Liver (tissue), 7 donors: ENCODE measurements at regions not wholly inside any gene's neighbourhood (a gene's known extent, or its start where the extent isn't known, plus 50 kb on each side); places are given as distances from the start of the nearest gene placed in this dataset.

Experiments used
- DNase-seq: peaks from one replicate; pipeline ENCODE4 v3.0.0-alpha.2; 2017; ENCODE audit warnings: low spot score
- H3K27ac ChIP-seq, 2 donors: one replicate each; pipeline ENCODE4 v1.7.0; 2013; ENCODE audit warnings: inconsistent platforms in 2 of 2, low read length in 2 of 2, control low read depth in 1 of 2, low read depth in 1 of 2, mild to moderate bottlenecking in 1 of 2
- H3K27me3 ChIP-seq, 4 donors: one replicate each; pipeline versions ENCODE4 v1.6.1 to v1.7.0; 2013; ENCODE audit warnings: low read length in 3 of 4, inconsistent platforms in 1 of 4, mild to moderate bottlenecking in 1 of 4, moderate library complexity in 1 of 4; ENCODE audit not compliant: control insufficient read depth in 4 of 4, insufficient read depth in 4 of 4
- H3K36me3 ChIP-seq, 4 donors: one replicate each; pipeline versions ENCODE4 v1.6.1 to v1.7.0; 2013; ENCODE audit warnings: low read length in 3 of 4, mild to moderate bottlenecking in 3 of 4, low read depth in 1 of 4, moderate library complexity in 1 of 4; ENCODE audit not compliant: control insufficient read depth in 4 of 4, insufficient read depth in 3 of 4
- H3K4me1 ChIP-seq, 4 donors: one replicate each; pipeline versions ENCODE4 v1.6.1 to v1.7.0; 2013; ENCODE audit warnings: low read length in 3 of 4, mild to moderate bottlenecking in 3 of 4, moderate library complexity in 1 of 4; ENCODE audit not compliant: control insufficient read depth in 4 of 4, insufficient read depth in 4 of 4
- H3K4me3 ChIP-seq, 3 donors: one replicate each; pipeline versions ENCODE4 v1.6.1 to v1.7.0; 2013; ENCODE audit warnings: low read length in 3 of 3, control low read depth in 1 of 3, low read depth in 1 of 3, mild to moderate bottlenecking in 1 of 3
- H3K9ac ChIP-seq, 2 donors: one replicate each; pipeline ENCODE4 v1.7.0; 2013; ENCODE audit warnings: low read length in 2 of 2, mild to moderate bottlenecking in 2 of 2, moderate library complexity in 2 of 2, control low read depth in 1 of 2, low read depth in 1 of 2
- H3K9me3 ChIP-seq, 4 donors: one replicate each; pipeline versions ENCODE4 v1.6.1 to v1.7.0; 2013; ENCODE audit warnings: low read length in 3 of 4; ENCODE audit not compliant: control insufficient read depth in 4 of 4
- ATF3 ChIP-seq: IDR thresholded peaks from 2 replicates; pipeline ENCODE4 v1.6.1; 2016; ENCODE audit warnings: antibody characterized with exemption
- EGR1 ChIP-seq, 2 donors: IDR thresholded peaks; 2 replicates each; pipeline ENCODE4 v1.6.1; 2016 to 2018; ENCODE audit warnings: antibody characterized with exemption in 2 of 2, low read depth in 2 of 2
- FOXA2 ChIP-seq: IDR thresholded peaks from 2 replicates; pipeline ENCODE4 v1.6.1; 2016; ENCODE audit warnings: antibody characterized with exemption
- HNF4A ChIP-seq, 2 donors: conservative IDR thresholded peaks; 2 replicates each; pipeline ENCODE4 v1.6.1; 2016; ENCODE audit warnings: antibody characterized with exemption in 2 of 2, mild to moderate bottlenecking in 2 of 2
- JUND ChIP-seq, 2 donors: IDR thresholded peaks; 2 replicates each; pipeline ENCODE4 v1.6.1; 2016; ENCODE audit warnings: antibody characterized with exemption in 2 of 2
- MAX ChIP-seq: IDR thresholded peaks from 2 replicates; pipeline ENCODE4 v1.6.1; 2016; ENCODE audit warnings: antibody characterized with exemption
- NR2F2 ChIP-seq: IDR thresholded peaks from 2 replicates; pipeline ENCODE4 v1.6.1; 2016; ENCODE audit warnings: antibody characterized with exemption
- RAD21 ChIP-seq, 2 donors: IDR thresholded peaks; 2 replicates each; pipeline ENCODE4 v1.6.1; 2016; ENCODE audit warnings: antibody characterized with exemption in 2 of 2, mild to moderate bottlenecking in 2 of 2
- REST ChIP-seq: IDR thresholded peaks from 2 replicates; pipeline ENCODE4 v1.6.1; 2016; ENCODE audit warnings: antibody characterized with exemption, mild to moderate bottlenecking
- RXRA ChIP-seq, 2 donors: IDR thresholded peaks; 2 replicates each; pipeline ENCODE4 v1.6.1; 2017 to 2018; ENCODE audit warnings: antibody characterized with exemption in 2 of 2, mild to moderate bottlenecking in 1 of 2
- SP1 ChIP-seq: IDR thresholded peaks from 2 replicates; pipeline ENCODE4 v1.6.1; 2018; ENCODE audit warnings: antibody characterized with exemption, mild to moderate bottlenecking
- TAF1 ChIP-seq: conservative IDR thresholded peaks from 2 replicates; pipeline ENCODE4 v1.6.1; 2016; ENCODE audit warnings: antibody characterized with exemption, mild to moderate bottlenecking
- YY1 ChIP-seq: IDR thresholded peaks from 2 replicates; pipeline ENCODE4 v1.6.1; 2016; ENCODE audit warnings: antibody characterized with exemption, mild to moderate bottlenecking
- ZBTB33 ChIP-seq: IDR thresholded peaks from 2 replicates; pipeline ENCODE4 v1.6.1; 2016; ENCODE audit warnings: antibody characterized with exemption
- WGBS: extraction: QIAGEN DNeasy Blood & Tissue Kit; methylation state at CpG from one replicate; pipeline ENCODE4 v1.1.7; 2013; 5-methylcytosine and 5-hydroxymethylcytosine counted together
- donor health status: healthy.
- donor health status: healthy.
- donor health status: healthy.
- donor health status: healthy.

GRCh38 chr3:125662675-125663074, 67.4 kb upstream of the OSBPL11 start:
- TF ChIP-seq MAX (no peak), EGR1 (IDR thresholded peaks at IDR 0.05; ENCODE audit: low read depth in 2 of 2) (no peak), JUND (IDR thresholded peaks at IDR 0.05) (no peak), RXRA (IDR thresholded peaks at IDR 0.05) (no peak), TAF1 (no peak), HNF4A (conservative IDR thresholded peaks at IDR 0.05) (peak; percentile 9), NR2F2 (no peak), RAD21 (IDR thresholded peaks at IDR 0.05) (peak in 1 of 2 donors; percentile 10), ATF3 (no peak), YY1 (no peak), ZBTB33 (no peak), REST (no peak)
- no peak overlapping the region for H3K4me3 ChIP-seq
- H3K36me3 ChIP-seq: no peaks in the 10 kb centered on the region
- no peak overlapping the region for H3K9ac ChIP-seq
- 44% methylated on average over 2 of the region's 2 CpGs for WGBS
- H3K4me1 ChIP-seq: peaks cover 0 to 12% (median 5%) of the 10 kb centered on the region in 4 donors
- no peak overlapping the region for H3K27ac ChIP-seq
- no peak for DNase-seq
- no peaks in the 10 kb centered on the region for H3K9me3 ChIP-seq
- no peaks in the 10 kb centered on the region for H3K27me3 ChIP-seq

- H3K4me3 ChIP-seq: no peak overlapping the region
- 93% methylated on average over 1 of the region's 1 CpG for WGBS
- H3K9ac ChIP-seq: no peak overlapping the region
- TF ChIP-seq RAD21 (IDR thresholded peaks at IDR 0.05) (no peak), SP1 (no peak), FOXA2 (no peak), EGR1 (IDR thresholded peaks at IDR 0.05; ENCODE audit: low read depth in 2 of 2) (no peak), RXRA (IDR thresholded peaks at IDR 0.05) (peak in 1 of 2 donors; percentile 12), TAF1 (no peak)
- H3K36me3 ChIP-seq: no peaks in the 10 kb centered on the region
- H3K9me3 ChIP-seq: no peaks in the 10 kb centered on the region
- no peak overlapping the region for H3K27ac ChIP-seq
- H3K27me3 ChIP-seq: no peaks in the 10 kb centered on the region
- DNase-seq: no peak
- no peaks in the 10 kb centered on the region for H3K4me1 ChIP-seq
These were observed 75.1 kb upstream of the OSBPL11 start for GRCh38 chr3:125670352-125670751.
